DND-41 (cell line): ENCODE measurements at regions not wholly inside any gene's neighbourhood (a gene's known extent, or its start where the extent isn't known, plus 50 kb on each side); places are given as distances from the start of the nearest gene placed in this dataset.

ENCODE experiments used
- ATAC-seq: fragments of 200-7000 bp; cut with Tn5 transposase; 3 replicates; pipeline ENCODE4 v1.9.1; 2021; ENCODE audit warnings: low read depth; ENCODE audit not compliant: insufficient read depth
- DNase-seq: peaks from one replicate; pipeline ENCODE4 v3.0.0-alpha.2; 2020
- H2AFZ ChIP-seq: 2 replicates; pipeline ENCODE4 v1.6.0; 2012; ENCODE audit warnings: low read depth, low read length
- H3K27ac ChIP-seq: 2 replicates; pipeline ENCODE4 v1.5.1; 2012; ENCODE audit warnings: low read length, inconsistent platforms
- H3K27me3 ChIP-seq: fragments of 200-600 bp; sonication (generic); 2 replicates; pipeline ENCODE4 v1.6.0; 2012; ENCODE audit warnings: low read length, mild to moderate bottlenecking, inconsistent platforms; ENCODE audit not compliant: insufficient read depth, poor library complexity
- H3K36me3 ChIP-seq: 2 replicates; pipeline ENCODE4 v1.5.1; 2012; ENCODE audit warnings: low read length, inconsistent platforms; ENCODE audit not compliant: insufficient read depth
- H3K4me1 ChIP-seq: 2 replicates; pipeline ENCODE4 v1.5.1; 2012; ENCODE audit warnings: mild to moderate bottlenecking, low read length; ENCODE audit not compliant: insufficient read depth
- H3K4me2 ChIP-seq: 2 replicates; pipeline ENCODE4 v1.6.0; 2012; ENCODE audit warnings: mild to moderate bottlenecking, moderate library complexity, low read length, inconsistent platforms; ENCODE audit not compliant: insufficient read depth
- H3K4me3 ChIP-seq, 2 experiments: fragments of 200-600 bp in 1 of 2; shearing (Covaris generic) in 1 of 2; 2 replicates each; pipeline ENCODE4 v1.5.1; 2012 to 2016; ENCODE audit warnings: inconsistent platforms in 2 of 2, low read length in 2 of 2, mild to moderate bottlenecking in 2 of 2, low read depth in 1 of 2, moderate library complexity in 1 of 2
- H3K79me2 ChIP-seq: 2 replicates; pipeline ENCODE4 v1.6.0; 2012; ENCODE audit warnings: low read length, inconsistent platforms; ENCODE audit not compliant: insufficient read depth
- H3K9ac ChIP-seq: 2 replicates; pipeline ENCODE4 v1.6.0; 2012; ENCODE audit warnings: low read depth, mild to moderate bottlenecking, inconsistent platforms, low read length, moderate library complexity
- H3K9me3 ChIP-seq: 2 replicates; pipeline ENCODE4 v1.5.1; 2012; ENCODE audit warnings: low read length, moderate library complexity, mild to moderate bottlenecking, inconsistent platforms; ENCODE audit not compliant: insufficient read depth, severe bottlenecking
- H4K20me1 ChIP-seq: 2 replicates; pipeline ENCODE4 v1.6.0; 2012; ENCODE audit warnings: low read length; ENCODE audit not compliant: insufficient read depth
- CTCF ChIP-seq: IDR thresholded peaks from 2 replicates; pipeline ENCODE4 v1.5.1; 2012; ENCODE audit warnings: borderline replicate concordance, low read length, moderate library complexity, mild to moderate bottlenecking; ENCODE audit not compliant: poor library complexity, severe bottlenecking; ENCODE audit errors: extremely low read depth
- EZH2 ChIP-seq: IDR thresholded peaks from 3 replicates; pipeline ENCODE4 v1.6.1; 2012; ENCODE audit warnings: borderline replicate concordance, low read depth, mild to moderate bottlenecking, moderate library complexity, low read length, inconsistent platforms; ENCODE audit not compliant: severe bottlenecking

- ATAC-seq: no peak
- H3K36me3 ChIP-seq: no peaks in the 10 kb centered on the region
These were observed 259.4 kb downstream of the BUD13 start for GRCh38 chr11:116513278-116513823.

GRCh38 chr11:116512841-116513240, 259.9 kb downstream of the BUD13 start:
- Histone ChIP-seq H3K4me3 (no peak overlapping the region), H3K79me2 (no peaks in the 10 kb centered on the region), H3K36me3 (no peaks in the 10 kb centered on the region), H3K9ac (no peak overlapping the region), H3K27me3 (peaks cover 15% of the 10 kb centered on the region), H4K20me1 (no peaks in the 10 kb centered on the region), H3K9me3 (no peaks in the 10 kb centered on the region), H3K4me2 (no peak overlapping the region), H3K4me1 (no peaks in the 10 kb centered on the region), H3K27ac (no peak overlapping the region), H2AFZ (no peak overlapping the region)
- no peak for TF ChIP-seq CTCF
- TF ChIP-seq EZH2: no peak
- ATAC-seq (no peak), DNase-seq (no peak)

More at GRCh38 chr11:116513278-116513823, 259.4 kb downstream of the BUD13 start:
- H3K9me3 ChIP-seq: no peaks in the 10 kb centered on the region
- no peak overlapping the region for H3K4me3 ChIP-seq
- H3K4me1 ChIP-seq: no peaks in the 10 kb centered on the region
- TF ChIP-seq EZH2: no peak
- TF ChIP-seq CTCF: no peak
- no peak overlapping the region for H3K4me2 ChIP-seq
- H3K9ac ChIP-seq: no peak overlapping the region
- no peak overlapping the region for H2AFZ ChIP-seq
- H4K20me1 ChIP-seq: no peaks in the 10 kb centered on the region
- H3K27me3 ChIP-seq: peaks cover 12% of the 10 kb centered on the region
- no peaks in the 10 kb centered on the region for H3K79me2 ChIP-seq
- no peak overlapping the region for H3K27ac ChIP-seq
- no peak for DNase-seq

- Histone ChIP-seq H3K9me3 (no peaks in the 10 kb centered on the region), H3K36me3 (no peaks in the 10 kb centered on the region), H3K4me3 (no peak overlapping the region), H4K20me1 (no peaks in the 10 kb centered on the region), H3K4me2 (no peak overlapping the region), H2AFZ (no peak overlapping the region), H3K4me1 (no peaks in the 10 kb centered on the region), H3K27ac (no peak overlapping the region), H3K79me2 (no peaks in the 10 kb centered on the region), H3K9ac (no peak overlapping the region), H3K27me3 (peaks cover 19% of the 10 kb centered on the region)
- TF ChIP-seq CTCF (no peak), EZH2 (no peak)
- ATAC-seq (no peak), DNase-seq (no peak)
These were observed 261.1 kb downstream of the BUD13 start for GRCh38 chr11:116511684-116512083.
